Stimulated activated CD8-positive, alpha-beta memory T cell treated with anti-CD3 and anti-CD28 coated beads, Interleukin-2, amount 100 ng/mL, for 1 hour (primary cell): ENCODE measurements at regions not wholly inside any gene's neighbourhood (a gene's known extent, or its start where the extent isn't known, plus 50 kb on each side); places are given as distances from the start of the nearest gene placed in this dataset.

ENCODE experiments used
- DNase-seq, 2 donors: peaks; one replicate each; pipeline ENCODE4 v3.0.0-alpha.2; 2020; ENCODE audit warnings: low read depth in 2 of 2

DNA sequence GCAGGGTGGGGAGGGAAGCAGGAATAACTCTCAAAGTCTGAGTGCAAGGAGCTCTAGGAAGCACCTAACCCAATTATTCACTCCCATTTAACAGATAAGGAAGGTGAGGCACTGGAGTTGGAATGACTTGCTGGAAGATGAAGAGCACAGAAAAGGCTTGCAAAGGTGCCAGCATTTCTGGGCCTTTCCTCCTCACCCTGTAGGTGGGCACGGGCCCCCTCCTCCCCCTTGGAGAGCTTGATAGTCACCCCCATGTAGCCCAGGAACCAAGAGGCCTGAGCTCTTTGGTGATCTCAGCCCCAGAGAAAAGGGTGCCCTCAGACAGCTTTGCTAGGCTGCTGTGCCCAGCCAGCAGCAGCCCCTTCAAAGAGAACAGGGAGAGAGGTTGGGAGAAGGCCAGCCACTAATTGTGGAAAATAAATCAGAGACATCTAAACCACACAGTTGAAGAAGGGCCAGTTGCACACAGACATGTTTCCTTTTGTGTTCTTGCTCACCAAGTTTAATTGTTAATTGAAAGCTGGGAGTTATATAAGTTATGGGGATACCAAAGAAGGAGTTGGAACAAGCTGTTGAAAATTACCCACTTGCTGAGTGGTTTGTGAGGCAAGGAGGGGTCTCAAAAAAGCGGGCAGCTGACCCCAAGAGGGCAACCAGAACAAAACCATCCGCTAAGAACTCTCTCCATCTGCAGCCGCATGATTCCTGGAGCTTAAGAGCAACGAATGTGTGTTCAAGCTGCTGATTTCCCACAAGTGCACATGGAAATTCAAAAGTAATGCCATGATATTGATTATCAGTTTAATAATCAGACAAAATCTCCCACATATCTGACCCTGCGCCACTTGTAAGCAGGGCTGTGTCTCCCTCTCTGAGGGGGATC is 77.0 kb downstream of the MRPL14 start:
- DNase-seq: no peak

DNA sequence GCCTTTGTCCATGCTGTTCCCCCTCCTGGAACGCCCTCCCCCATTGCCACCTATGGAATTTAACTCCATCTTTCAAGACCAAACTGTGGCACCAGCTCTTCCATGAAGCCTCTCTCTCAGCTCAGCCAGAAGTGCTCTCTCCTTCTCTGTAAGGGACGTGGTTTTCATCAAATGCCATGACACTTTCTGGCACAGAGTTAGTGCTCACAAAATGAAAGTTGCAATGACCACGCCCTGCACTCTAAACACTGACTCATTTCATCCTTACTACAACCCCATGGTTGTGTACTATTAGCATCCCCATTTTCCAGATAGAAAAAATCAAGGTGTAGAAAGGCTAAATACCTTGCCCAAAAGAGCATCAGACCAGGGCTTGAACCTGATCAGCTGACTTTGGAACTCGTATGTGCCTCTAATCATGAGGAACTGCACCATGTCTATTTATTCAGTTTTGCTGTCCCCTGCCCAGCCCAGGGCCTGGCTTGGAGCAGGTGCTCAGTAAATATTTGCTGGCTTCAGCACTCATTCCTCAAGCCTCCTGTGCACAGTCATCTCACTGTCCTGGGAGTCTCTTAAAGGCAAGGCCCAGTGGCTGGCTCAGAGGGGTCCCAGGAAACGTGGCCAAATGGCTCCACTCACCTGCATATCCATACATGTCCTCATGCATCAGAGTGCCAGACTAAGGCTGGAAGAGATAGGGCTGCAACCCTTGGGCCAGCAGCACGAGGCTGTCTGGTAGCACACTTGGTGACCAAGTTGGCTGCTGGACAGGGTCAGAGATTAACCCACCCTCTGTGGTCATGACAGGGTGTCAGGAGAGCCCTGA is 77.9 kb downstream of the MRPL14 start:
- no peak for DNase-seq

DNA sequence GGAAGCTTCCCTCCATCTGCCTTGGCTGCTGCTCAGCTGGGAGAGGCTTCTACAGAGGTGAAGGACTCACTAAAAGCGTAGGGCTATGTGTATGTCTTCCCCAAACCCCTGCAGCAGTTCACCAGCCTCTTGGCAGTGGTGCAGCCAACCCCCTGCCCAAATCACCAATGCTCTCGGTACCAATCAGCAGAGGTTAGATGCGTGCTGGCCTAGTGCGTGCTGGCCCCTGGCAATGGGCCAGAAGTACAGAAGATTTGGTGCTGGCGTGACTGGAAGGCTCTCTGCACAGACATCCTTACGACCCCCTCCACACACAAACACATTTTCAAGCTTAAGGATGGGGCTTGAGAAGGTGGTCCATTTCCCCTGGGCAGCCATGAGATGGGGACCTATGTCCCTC is 79.0 kb downstream of the MRPL14 start:
- DNase-seq: no peak

DNA sequence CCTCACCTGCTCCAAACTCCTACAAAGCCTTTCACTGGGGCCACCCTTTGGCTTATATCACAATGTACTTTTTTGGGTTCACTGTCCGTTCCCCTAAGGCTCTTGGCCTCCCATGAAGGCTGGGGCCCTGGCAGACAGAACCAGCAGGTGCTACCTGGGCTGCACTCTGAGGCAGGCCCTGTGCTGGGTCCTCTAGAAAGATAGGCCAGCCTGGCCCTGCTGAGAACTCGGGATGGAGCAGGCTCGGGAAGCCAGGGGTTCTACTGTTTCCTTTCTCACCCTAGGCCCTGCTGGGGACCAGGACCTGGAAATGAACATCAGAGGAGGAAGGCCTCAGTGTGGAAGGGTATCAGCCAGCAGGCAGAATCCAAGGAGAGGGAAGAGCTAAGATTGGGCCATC is 79.5 kb downstream of the MRPL14 start:
- DNase-seq: no peak

DNA sequence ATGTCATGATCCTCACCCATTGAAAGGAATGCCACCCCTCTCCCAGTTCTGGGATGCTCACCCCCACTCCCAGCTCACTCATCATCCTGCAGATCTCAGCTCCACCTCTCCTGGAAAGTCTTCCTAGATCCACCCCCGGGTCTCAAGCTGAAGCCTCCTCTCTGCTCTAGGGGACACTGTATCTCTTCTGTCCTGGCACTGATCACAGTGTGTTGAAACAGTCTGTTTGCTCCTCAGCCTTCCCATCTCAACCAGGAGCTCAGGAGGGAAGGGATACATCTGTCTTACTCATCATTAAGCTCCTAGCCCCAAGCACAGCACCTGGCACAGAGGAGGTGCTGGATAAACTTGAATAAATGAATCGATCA is 80.1 kb downstream of the MRPL14 start:
- DNase-seq: no peak

DNA sequence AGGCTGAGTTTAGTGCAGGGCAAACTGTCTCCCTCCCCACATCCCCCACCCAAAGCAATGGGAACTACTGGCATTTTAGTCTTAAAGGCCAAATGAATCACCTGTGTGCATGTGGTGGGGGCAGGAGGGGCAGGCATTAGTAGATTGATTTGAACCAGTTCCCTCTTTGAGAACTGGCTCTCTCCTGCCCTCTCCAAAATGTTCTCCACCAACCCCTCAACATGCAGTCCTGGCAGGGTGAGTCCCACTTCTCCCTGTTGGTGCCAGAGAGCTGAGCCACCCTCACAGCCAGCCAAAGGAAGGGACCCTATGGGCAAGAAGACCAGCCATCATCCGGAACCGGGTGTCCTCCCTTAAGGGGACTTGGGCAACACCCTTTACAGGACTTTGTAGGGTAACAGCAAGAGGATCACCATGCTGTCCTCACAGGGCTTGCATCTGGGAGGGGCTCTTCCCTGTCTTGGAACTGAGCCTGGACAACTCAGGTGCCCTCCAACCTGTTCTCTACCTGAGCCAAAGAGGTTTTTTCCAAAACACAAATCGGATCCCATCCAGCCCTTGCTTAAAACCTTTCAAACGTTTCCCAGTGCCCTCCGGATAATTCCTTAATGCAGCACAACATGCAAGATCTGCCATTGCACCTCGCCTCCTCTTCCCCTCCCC is 80.6 kb downstream of the MRPL14 start:
- no peak for DNase-seq

DNA sequence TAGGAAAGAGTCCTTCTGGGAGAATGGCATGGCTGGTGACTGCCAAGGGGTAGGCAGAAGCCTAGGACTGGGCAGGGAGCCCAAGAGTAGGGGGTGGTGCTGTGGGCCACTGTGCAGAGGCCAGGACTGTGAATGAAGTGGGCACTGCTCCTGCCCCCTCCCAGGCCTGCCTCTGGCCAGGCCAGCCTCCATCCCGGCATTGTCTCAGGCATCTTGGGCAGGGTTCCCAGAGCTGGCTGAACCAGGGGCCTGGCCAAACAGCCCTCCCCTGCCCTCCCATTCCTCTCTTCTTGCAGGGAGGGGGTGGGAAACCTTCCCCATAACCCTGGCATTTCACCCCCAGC is 81.6 kb downstream of the MRPL14 start:
- DNase-seq: no peak

DNA sequence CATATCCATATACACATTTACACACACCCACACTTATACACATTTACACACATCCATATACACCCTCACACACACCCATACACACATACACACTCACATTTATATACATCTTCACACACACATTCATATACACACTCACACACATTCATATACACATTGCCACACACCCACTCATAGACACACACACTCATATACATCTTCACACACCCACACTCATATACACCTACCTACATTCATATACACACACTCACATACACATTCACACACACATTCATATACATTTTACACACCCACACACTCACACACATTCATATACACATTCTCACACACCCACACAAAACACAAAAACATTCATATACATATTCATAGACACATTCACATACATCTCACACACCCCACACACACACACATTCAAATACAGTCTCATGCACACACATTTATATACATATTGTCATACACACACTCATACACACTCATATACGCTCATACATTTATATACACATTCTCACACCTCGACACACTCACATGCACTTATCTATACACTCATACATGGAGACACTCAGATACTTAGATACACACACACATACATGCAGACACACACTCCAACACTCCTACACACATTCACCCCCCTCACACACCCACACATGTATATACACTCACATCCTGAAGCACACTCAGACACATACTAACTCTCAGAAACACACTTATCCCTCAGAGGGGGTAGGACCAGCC is 82.1 kb downstream of the MRPL14 start:
- no peak for DNase-seq

DNA sequence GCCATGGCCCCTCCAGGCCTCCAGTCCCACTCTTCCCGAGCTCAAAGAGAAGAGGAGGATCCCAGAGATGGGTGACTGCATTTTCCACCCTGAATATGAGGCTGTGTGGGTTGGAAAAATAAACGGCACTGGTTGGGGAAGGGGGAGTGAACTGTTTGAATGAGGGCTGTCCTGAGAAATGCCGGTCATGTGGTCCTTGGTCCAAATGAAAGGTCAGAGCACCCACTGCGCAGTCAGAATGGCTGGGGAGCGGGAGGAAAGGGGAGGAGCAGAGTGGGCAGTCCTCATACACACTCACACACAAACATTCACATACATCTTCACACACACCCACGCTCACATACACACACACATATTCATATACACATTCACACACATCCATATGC is 83.1 kb downstream of the MRPL14 start:
- no peak for DNase-seq

DNA sequence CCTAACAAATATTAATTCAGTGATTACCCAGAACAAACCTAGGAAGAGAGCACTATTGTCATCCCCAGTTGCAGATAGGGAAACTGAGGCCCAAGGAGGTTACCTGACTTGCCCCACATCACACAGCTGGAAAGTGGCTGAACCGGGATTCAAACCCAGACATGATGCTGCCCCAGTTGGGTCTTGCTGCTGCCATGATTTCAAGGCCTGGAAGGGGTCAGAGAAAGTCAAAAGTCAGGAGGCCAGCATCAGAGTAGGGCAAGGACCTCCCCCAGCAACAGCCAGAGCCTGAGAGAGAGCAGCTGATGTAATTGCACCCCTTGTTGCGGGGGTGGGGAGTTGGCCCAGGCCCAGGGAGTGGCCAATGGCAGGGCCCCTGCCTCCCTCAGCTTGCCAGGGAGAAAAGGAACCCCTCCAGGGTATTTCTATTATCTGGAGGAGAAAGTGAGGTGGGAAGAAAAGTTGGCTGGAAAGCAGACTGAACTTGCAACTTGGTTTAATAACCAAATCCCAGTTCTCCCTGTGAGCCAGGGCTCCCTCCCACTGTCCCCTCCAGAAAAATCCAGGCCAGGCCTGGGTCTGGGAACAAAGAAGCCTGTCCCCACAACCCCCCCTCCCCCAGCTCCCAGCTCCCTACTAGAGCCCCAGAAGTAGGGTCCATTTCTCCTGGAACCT is 83.6 kb downstream of the MRPL14 start:
- no peak for DNase-seq

DNA sequence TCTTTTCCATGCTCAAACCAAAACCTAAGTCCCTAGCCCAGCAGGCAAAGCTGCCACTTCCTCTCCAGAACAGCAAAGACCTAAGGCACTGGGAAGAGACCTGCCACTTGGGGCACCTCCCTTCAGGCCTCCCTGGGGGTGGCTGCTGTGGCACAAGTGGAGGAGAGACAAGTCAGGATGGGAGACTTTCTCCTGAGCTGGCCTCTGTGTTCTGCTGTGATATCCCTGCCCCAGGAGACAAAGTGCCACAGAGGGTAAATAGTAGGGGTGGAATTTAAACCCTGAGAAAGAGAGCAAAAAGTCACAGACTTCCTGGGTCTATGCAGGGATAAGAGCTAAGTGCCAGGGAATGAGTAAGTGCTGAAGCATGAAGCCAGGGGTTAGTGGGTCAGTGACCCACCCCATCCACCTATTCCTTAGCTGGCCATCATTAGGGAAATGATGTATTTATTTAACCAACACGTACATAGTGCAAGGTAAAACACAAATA is 84.2 kb downstream of the MRPL14 start:
- no peak for DNase-seq

DNA sequence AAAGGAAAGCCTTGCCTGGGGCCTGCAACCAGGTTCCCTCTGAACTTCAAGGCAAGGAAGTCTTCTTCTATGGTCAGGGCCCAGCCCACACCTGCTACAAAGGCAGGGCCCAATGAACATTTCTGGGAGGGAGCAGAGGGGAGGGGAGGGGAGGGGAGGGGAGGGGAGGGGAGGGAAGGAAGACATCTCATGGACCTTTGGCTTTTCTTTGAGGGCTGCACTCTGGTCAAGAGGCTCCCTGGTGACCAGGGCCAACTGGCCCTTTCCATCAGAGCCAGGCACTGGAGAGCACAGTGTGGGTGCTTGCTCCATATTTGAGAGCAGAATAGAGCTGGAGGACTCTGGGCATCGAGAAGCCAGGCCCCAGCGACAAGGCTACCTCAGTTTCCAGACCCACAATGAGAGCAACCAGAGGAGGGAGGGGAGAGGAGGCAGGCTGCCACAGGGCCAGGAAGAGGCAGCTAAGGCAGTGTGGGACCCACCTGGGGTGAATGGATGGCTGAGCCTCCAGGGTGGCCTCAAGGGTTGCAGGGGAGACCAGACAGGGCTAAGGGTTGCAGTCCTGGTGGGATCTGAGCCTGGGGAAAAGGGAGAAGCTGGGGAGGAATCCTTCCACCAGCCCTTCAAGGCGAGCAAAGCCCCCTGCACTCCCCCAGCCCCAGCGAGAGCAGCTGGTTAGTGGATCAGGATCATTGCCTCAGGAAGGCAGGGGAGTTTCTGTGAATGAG is 84.8 kb downstream of the MRPL14 start:
- no peak for DNase-seq

DNA sequence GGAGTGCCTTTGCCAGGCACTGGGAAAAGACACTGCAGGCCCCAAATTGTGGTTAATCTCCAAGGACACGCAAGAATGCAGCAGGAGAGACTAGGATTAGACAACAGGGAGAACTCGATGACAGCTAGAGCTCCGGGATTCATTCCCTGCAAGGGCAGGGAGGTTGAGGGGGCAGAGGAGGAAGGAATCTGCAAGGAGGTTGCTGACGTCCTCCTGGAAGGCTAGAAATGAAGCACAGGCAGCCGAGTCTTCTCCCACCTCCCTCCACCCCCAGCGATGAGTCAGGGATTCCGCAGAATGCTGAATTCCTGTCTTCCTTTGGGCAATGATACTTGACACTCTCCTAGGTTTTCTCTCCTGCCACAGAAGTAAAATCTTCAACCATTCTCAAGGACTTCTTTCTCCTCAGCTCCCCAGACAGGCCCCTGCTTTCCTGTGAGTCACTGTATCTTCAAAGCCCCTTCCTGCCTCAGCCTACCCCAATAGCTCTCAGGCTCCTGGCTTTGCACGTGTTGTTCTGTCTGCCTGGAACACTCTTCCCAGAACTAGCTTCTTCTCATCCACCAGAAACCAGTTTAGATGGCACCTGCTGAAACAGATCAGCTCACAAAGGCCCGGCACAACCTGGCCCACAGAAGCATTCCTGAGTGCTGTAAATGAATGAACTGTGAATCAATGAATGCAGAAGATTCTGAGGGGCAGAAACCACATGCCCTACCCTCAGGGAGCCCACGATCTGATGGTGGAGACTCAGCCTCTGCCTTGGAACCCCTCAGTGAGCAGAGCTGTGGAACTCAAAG is 85.6 kb downstream of the MRPL14 start:
- no peak for DNase-seq

DNA sequence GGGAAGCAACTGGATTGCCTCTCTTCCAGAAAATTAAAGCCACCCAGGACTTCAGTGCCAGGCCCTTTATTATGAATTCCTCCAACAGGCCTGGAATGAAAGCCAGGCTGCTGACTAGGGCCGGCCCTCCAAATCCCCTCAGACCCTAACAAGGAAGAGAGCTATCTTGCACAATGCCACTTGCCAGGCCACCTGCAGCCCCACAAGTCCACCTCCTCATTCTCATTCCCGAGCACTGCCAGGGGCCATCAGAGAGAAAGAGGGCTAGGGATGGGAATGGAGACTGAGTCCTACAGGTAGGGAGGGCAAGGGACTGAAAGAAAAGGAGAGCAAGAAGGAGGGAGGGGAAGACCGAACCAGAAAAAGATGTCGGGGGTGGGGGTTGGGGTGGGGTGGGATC is 86.5 kb downstream of the MRPL14 start:
- DNase-seq: no peak

DNA sequence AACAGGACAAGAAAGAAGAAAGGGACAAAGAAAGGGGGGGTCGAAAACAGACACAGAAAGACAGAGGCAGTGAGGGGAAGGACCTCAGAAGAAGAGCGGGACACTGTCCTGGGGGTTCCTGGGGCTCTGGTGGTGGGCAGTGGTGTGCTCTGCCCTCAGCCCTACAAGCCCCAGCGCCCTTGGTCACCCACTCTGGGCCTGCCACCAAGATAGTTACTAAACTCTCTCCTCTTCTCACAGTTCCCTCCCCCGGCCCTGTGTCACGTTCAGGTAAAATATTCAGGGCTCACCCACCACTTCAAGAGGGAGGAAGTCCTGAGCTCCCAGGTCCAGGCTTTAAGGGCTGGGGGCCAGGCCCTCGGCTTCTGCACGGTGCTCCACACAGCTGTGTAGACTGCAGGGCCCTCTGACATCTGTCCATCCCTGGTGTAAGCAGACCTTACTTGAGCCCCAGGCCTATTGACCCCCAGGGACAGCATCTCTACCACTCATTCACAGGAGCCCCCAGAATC is 87.4 kb downstream of the MRPL14 start:
- DNase-seq: no peak

DNA sequence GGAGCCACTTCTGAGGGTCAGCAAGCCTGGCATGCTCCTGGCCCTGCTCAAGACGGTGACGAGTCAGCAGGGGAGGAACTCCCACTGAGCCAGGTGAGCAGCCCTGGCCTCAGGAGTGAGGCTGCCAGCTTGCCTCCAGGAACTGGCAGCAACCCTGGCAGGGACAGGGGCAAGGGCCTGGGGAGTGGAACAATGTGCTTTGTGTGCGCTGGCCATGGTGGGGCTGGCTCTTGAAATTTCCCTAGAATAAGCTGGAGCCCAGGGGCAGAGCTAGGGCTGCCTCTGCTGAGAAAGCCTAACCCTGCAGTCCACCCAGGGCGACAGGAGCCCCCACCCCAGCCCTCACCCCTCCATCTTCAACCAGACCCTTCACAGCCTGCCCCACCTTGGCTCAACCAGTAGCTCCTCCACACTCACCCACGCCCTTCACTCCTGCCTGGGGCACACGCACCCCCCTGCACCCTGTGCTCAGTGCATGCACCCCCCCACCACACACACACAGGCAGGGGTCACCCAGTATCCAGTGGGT is 88.0 kb downstream of the MRPL14 start:
- no peak for DNase-seq

DNA sequence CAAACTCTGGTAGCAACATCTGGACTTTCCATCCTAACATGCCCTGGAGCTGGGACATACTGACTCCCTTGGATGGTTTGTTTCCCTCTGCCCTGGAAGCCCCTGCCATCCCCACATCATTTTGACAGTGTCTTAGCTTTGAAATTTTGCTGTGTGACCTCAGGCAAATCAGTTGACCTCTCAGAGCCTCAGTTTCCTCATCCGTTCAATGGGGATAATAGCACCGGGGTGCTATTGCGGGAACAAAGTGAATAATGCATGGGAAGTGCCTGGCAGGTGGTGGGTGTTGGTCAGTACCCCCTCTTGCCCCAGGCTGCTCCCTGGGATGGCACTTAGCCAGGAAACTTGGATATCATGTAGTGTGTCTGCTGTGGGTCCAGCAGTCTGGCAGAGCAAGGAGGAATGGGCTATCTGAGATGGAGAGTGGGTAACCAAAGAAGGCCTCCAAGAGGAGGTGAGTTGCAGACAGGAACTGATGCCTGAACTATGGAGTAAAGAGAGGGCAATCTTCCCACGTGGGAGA is 88.6 kb downstream of the MRPL14 start:
- no peak for DNase-seq

DNA sequence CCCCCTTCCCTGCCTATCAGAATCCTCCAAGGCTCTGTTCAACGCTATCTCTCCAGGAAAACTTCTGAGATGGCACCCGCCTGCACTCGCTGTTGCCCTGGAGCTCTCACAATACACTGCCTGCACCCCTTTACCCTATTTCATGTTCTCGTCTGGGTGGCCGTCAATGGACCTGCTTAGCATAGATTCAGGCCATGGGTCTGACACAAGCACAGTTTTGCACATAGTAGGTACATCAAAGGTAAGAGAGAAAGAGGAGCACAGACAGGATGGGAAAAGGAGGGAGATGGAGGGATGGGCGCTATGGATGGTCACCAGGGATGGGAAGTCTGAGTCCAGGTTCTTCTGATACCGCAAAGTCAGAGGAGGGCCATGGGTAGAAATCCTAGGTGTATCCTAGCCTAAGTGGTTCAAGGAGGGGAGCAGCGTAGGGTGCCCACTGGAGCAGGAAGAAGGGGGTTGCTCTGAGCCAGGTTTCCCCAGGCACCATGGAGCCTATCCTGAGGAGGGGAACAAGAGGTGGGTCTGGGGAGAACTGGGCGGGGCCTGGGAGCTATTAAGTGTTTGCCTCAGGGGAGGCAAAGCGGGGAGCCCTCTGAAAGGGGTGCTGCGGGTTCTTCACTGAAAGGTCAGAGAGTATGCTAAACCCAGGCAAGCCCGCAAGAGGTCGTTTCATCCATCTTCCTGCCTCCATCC is 89.3 kb downstream of the MRPL14 start:
- DNase-seq: no peak
